ENCODE measurements at regions not wholly inside any gene's neighbourhood (a gene's known extent, or its start where the extent isn't known, plus 50 kb on each side); places are given as distances from the start of the nearest gene placed in this dataset.

DNA sequence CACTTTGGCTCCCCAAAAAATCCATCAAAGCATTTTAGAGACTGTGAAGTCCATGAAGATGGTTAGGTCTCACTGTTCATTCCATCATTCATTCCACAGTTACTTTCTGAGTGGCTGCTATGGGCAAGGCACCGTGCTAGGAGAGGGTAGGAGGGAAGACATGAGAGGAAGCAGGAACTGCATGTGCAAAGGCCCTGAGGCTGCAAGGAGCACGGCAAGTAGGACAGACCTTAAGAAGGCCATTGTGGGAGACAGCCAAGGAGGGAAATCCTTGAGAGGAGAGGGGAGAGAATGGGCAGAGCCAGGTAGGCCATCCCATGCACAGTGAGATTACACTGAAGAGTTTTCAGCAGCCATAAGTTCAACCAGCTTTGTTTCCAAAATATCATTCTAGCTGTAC lies 196.2 kb upstream of the DYNLRB2 start:
- in situ Hi-C loops (cut with HindIII; ENCODE audit: low sequenced_read_pairs) = no loop called here
- TF ChIP-seq, protein P1, sequence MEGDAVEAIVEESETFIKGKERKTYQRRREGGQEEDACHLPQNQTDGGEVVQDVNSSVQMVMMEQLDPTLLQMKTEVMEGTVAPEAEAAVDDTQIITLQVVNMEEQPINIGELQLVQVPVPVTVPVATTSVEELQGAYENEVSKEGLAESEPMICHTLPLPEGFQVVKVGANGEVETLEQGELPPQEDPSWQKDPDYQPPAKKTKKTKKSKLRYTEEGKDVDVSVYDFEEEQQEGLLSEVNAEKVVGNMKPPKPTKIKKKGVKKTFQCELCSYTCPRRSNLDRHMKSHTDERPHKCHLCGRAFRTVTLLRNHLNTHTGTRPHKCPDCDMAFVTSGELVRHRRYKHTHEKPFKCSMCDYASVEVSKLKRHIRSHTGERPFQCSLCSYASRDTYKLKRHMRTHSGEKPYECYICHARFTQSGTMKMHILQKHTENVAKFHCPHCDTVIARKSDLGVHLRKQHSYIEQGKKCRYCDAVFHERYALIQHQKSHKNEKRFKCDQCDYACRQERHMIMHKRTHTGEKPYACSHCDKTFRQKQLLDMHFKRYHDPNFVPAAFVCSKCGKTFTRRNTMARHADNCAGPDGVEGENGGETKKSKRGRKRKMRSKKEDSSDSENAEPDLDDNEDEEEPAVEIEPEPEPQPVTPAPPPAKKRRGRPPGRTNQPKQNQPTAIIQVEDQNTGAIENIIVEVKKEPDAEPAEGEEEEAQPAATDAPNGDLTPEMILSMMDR (IDR thresholded peaks at IDR 0.05; ENCODE audit: low read depth, low read length) = no peak
- no peak overlapping the region for H3K4me3 ChIP-seq (ENCODE audit: low read depth, low read length)
- DNase-seq (ENCODE audit: low read depth, low spot score) = no peak

DNA sequence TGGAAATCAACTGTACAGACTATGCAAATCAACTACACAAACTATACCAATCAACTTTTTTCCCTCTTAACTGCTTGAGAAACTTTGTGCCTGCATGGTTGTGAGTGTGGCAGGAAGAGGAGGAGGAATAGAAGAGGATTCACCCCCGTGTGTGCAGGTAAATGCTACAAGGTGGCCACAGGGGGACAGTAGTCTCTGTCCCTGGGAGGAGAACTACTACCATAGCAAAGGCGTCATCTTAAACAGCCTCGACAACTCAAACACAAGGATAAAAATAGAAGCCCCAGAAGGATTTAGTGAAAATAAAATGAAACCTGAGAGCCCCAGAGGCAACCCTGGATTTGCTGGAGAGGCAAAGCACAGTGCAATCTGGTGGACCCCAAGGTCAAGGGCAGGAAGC lies 199.5 kb upstream of the DYNLRB2 start:
- in situ Hi-C loops (cut with HindIII; ENCODE audit: low sequenced_read_pairs) = no loop called here
- no peak for DNase-seq (ENCODE audit: low read depth, low spot score)
- TF ChIP-seq, protein P1 (IDR thresholded peaks at IDR 0.05; ENCODE audit: low read depth, low read length) = no peak
- no peak overlapping the region for H3K4me3 ChIP-seq (ENCODE audit: low read depth, low read length)

DNA sequence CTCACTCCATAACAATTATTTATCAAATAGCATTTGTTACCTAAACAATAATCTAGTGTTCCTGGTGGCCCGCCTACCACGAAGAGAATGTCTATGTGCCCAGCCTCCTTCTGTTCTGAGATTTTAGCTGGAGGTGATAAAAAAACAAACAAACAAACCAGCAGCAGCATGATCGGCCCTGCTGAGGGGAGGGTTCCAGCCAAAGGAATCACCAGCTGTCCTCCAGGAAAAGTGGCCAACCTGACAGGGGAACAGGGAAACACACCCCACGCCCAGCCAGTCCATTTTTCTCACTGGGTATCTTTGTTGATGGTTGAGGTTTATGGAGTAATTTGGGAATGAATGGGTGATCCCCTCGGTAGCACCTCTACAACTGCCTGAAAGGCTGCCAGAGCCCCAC lies 203.0 kb upstream of the DYNLRB2 start:
- DNase-seq (ENCODE audit: low read depth, low spot score) = no peak
- TF ChIP-seq, protein P1 (IDR thresholded peaks at IDR 0.05; ENCODE audit: low read depth, low read length) = no peak
- H3K4me3 ChIP-seq (ENCODE audit: low read depth, low read length) = no peak overlapping the region
- in situ Hi-C loops (cut with HindIII; ENCODE audit: low sequenced_read_pairs) = no loop called here

DNA sequence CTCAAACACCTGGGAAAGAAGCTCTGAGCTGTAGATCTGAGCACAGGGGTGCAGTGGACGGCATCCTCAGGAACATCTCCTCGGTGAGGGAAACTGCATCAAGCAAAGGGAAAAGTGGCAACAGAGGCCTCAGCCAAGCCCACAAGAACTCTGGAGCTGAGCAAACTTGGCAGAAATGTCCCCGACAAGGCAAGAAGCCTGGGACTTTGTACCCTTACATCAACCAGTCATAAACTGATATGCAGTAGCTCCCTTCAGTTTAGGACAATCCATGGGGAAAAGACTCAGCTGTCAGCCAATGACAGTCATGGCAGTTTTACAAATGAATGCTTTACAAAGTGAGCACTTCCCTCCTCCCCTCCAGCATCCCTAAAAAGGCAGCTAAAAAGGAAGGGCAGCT lies 210.0 kb upstream of the DYNLRB2 start:
- no peak for DNase-seq (ENCODE audit: low read depth, low spot score)
- no peak overlapping the region for H3K4me3 ChIP-seq (ENCODE audit: low read depth, low read length)
- in situ Hi-C loops (cut with HindIII; ENCODE audit: low sequenced_read_pairs) = no loop called here
- TF ChIP-seq, protein P1 (IDR thresholded peaks at IDR 0.05; ENCODE audit: low read depth, low read length) = no peak

DNA sequence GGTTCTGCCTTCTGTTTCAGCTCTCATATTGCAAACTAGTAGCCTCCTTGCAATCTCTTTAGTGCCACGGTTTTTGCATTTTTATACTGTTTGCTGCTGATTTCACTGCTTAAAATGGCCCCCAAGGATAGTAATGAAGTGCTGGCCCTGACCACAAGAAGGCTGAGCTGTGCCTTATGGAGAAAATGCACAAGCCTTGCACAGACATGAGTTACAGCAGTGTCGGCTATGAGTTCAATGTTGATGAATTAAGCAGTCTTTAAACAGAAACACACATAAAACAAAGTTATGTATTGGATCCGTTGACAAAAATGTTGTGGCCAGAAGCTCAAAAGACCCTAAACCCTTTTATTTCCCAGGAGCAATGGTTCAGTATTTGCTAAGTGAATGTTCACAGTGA lies 210.6 kb upstream of the DYNLRB2 start:
- TF ChIP-seq, protein P1 (IDR thresholded peaks at IDR 0.05; ENCODE audit: low read depth, low read length) = no peak
- no peak overlapping the region for H3K4me3 ChIP-seq (ENCODE audit: low read depth, low read length)
- in situ Hi-C loops (cut with HindIII; ENCODE audit: low sequenced_read_pairs) = no loop called here
- no peak for DNase-seq (ENCODE audit: low read depth, low spot score)

DNA sequence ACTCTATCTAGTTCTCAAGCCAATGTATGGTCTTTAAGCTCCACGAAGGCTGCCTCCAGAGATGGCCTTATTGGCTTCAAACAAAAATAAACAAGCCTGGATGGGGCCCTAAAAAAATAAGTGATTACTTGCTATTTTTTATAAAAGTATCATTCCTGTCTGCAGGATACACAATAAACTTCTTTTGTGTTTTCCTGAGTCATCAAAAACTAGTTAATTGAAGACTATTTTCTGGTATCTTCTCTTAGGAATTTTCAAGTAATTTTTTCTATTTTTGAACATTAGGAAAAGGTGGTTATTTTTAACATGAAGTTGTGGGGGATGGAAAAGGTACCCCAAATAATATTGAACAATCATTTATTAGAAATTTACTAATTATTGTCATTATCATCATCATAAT lies 213.1 kb upstream of the DYNLRB2 start:
- H3K4me3 ChIP-seq (ENCODE audit: low read depth, low read length) = no peak overlapping the region
- no peak for DNase-seq (ENCODE audit: low read depth, low spot score)
- in situ Hi-C loops (cut with HindIII; ENCODE audit: low sequenced_read_pairs) = no loop called here
- TF ChIP-seq, protein P1 (IDR thresholded peaks at IDR 0.05; ENCODE audit: low read depth, low read length) = no peak

DNA sequence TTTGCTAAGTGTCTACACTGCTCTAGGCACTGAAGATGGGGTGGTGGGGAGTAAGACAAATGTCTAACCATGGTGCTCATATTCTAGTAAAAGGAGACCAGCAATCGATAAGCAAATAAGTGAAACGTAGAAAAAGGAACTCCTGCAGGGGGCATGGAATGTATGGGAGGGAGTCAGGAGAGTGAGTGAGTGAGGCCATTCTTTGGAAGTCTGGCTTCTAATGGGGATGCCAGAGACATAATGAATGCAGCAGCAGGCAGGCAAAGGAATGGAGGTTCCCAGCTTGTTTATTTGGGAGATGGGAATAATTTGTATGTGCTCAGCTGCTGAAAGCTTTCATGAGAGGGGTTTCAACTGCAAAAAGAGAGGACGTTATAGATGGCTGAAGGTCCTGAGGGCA lies 216.4 kb upstream of the DYNLRB2 start:
- H3K4me3 ChIP-seq (ENCODE audit: low read depth, low read length) = no peak overlapping the region
- in situ Hi-C loops (cut with HindIII; ENCODE audit: low sequenced_read_pairs) = no loop called here
- TF ChIP-seq, protein P1 (IDR thresholded peaks at IDR 0.05; ENCODE audit: low read depth, low read length) = no peak
- DNase-seq (ENCODE audit: low read depth, low spot score) = no peak
